Head of caudate nucleus (tissue), 42 donors: ENCODE measurements at regions not wholly inside any gene's neighbourhood (a gene's known extent, or its start where the extent isn't known, plus 50 kb on each side); places are given as distances from the start of the nearest gene placed in this dataset.
"Not testable (repeated sequence)": the region's sequence is repeated elsewhere in the genome, so short reads cannot be mapped to it uniquely, and the experiment has no call there.

Experiments used
- DNase-seq, 42 donors: peaks; one replicate each; pipeline versions ENCODE4 v3.0.0 to v3.0.0-alpha.2; 2020 to 2021; ENCODE audit warnings: mixed read lengths in 7 of 42
- intact Hi-C: fragments of 100-400 bp; cut with DNase I; formaldehyde crosslinking; loops from one replicate; pipeline ENCODE4 v1.15.0; 2022

- intact Hi-C loops = no loop called here
- no peak for DNase-seq
These were observed 173.9 kb upstream of the TBL1XR1 start for GRCh38 chr3:177371146-177371545.

DNA sequence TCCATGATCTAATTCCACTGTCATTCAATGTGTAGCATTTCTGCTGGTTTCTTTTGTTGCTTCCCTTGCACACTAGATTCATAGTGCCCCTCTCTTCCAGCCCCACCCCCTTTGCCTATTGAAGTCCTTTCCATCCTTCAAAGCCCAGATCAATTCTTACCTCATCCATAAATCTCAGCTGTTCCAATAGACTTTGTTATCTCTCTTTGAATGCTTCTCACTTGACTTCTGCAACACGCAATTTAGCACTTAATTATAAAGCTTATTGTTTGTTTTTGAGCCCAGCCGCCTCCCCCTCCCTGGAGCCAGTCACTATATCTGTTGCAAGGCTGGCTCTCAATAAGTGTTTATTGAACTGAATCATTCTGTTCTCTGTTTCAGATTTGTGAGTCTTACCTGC, 174.6 kb upstream of the TBL1XR1 start:
- intact Hi-C loops = no loop called here

DNA sequence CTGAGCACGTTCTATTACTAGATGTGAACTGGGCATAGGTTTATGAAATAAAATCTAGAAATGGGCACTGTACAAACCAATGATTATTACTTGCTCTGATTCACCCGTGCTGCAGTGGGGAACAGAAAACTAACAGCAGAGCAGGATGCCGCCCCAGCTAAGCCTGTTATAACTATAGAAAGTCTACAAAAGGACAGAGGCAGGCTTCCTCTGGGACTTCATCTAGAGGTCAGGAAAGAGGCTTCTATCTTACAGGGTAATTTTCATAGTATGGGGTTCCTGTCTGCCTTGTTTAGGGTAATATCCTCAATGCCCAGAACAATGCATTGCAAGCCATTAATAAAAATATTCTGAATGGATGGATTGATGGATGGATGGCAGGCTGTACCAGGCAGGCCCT, 177.0 kb upstream of the TBL1XR1 start:
- intact Hi-C loops = no loop called here
- DNase-seq = no peak

More for the DNA sequence above, 174.6 kb upstream of the TBL1XR1 start:
- DNase-seq = no peak

GRCh38 chr3:177375316-177375715, 178.0 kb upstream of the TBL1XR1 start:
- intact Hi-C loops = no loop called here
- DNase-seq = no peak

- no peak for DNase-seq
- intact Hi-C loops = no loop called here
These were observed 179.9 kb upstream of the TBL1XR1 start for GRCh38 chr3:177377166-177377565.

GRCh38 chr3:177378168-177378567, 180.9 kb upstream of the TBL1XR1 start:
- intact Hi-C loops = no loop called here
- peak in 1 of 42 donors; percentile 12 for DNase-seq

DNA sequence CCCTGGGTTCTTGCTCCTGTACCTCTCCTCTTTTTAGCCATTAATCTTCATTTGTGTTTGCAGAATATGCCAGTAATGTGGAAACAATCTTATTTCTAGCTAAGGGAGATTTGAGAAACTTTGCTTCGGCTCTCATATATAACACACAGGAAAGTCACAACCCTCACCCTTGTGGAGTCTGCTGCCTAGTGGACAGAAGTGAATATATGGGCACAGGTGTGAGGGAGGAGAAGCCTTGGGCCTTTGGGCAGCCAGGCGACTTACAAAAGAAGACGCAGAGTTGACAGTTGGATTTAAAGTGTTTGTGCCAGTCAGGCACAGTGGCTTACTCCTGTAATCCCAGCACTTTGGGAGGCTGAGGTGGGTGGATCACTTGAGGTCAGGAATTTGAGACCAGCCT, 181.8 kb upstream of the TBL1XR1 start:
- peak in 1 of 42 donors; percentile 9 for DNase-seq
- intact Hi-C loops = no loop called here

GRCh38 chr3:177381070-177381469, 183.8 kb upstream of the TBL1XR1 start:
- DNase-seq = no peak

GRCh38 chr3:177382944-177383343, 185.7 kb upstream of the TBL1XR1 start:
- intact Hi-C loops = no loop called here
- no peak for DNase-seq

More at GRCh38 chr3:177381070-177381469, 183.8 kb upstream of the TBL1XR1 start:
- intact Hi-C loops = no loop called here

GRCh38 chr3:177385186-177385585, 187.9 kb upstream of the TBL1XR1 start:
- DNase-seq = no peak
- intact Hi-C loops = no loop called here

DNA sequence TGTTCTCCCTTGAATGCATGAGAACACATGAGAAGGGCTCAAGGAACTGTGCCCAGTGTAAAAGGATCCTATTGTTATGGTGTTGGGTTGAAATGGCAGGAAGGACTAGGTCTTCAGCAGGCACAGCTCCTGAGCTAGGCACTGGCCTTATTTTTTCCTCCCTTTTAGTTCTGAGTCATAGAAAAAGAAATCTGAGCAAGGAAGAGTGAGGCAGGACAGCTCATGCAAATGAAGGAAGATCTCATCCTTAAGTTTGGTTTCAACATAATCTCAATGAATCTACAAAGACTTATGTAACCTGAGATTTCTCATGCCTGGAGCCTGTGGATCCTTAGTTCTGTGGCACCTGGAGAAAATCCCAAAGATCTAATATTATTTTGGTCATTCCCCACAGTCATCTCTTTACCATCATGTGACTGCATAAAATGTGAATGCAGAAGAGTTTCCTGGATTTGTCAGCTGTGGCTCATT, 188.6 kb upstream of the TBL1XR1 start:
- intact Hi-C loops = no loop called here
- no peak for DNase-seq

- intact Hi-C loops = no loop called here
- DNase-seq = no peak
These were observed 190.9 kb upstream of the TBL1XR1 start for GRCh38 chr3:177388209-177388608.

- DNase-seq, intact Hi-C loops: not testable (repeated sequence)
These were observed 197.1 kb upstream of the TBL1XR1 start for GRCh38 chr3:177394231-177395024.

- no peak for DNase-seq
- intact Hi-C loops = no loop called here
These were observed 199.5 kb upstream of the TBL1XR1 start for GRCh38 chr3:177396733-177397132.

DNA sequence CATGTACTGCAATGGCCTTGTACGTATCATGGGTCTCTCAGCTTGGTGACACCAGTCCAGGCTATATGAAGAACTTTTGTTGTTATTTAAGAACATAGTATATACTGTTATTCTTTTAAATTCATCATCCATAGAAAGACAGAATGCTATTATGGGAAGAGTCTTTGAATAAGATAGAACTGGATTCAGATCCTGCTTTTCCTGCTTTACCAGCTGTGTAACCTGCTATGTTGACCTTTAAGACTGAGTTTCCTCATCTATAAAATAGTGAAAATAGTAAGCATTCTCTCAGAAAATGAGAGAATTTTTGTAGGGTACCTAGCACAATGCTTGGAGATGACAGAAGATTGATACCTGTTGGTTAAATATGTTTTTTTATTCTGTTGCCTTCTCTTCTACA, 204.1 kb upstream of the TBL1XR1 start:
- intact Hi-C loops = no loop called here
- no peak for DNase-seq

DNA sequence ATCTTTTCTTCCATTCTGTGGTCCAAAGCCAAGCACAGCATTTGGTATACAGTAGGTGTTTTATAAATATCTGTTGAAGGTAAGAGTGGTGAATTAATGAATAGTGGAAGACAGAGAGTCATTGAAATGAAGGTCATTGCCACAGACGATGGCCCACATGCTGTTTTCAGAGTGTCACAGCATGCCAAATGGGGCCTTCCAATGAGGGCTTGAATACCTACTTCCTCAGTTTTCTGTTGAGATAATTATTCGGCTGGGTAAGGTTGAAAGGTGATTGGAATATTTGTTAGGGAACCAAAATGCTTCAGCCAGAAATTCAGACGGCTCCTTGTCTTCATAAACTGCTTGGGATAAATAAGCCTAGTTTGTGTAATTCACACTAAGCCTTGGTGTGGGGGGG, 205.3 kb upstream of the TBL1XR1 start:
- intact Hi-C loops = no loop called here
- DNase-seq = no peak

DNA sequence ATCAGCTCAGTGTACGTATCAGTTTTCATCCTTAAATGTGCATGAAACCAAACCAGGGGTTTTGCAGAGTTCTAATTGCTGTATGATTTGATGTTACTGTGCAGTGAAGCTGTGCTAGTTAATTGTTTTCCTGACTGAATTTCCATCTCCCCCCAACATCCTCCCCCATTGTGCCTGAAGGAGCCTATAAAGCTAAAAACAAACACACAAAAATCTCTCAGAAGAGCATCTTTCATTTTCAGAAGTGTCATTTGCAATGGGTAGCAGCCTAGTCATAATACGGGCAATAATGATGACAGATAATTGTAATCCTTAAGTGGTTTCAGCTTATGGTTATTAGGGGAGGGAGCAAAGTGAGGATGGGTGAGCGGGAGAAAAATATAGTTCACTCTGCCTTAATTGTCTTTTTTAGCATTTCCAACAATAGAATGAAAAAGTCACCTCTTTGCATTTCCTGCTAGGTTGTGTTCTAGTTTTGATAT, 207.9 kb upstream of the TBL1XR1 start:
- intact Hi-C loops = no loop called here
- no peak for DNase-seq

DNA sequence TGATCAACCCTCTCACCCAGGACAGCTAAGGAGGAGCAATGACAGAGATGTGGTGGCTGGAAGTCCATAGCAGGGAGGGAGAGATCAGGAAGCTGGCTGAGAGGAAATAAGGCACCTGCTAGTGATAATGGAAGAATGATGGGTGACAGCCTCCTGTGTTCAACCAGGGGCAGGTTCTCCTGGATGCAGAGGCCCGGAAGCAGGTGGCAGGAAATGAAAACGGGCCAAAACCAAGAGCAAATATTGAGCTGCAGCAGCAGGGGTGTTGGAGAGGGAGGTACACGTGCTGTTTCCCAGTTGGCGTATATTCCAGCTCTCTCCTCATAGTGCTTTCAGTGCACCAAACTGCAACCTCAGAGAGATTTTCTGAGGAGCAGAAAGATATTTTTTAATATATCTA, 213.4 kb upstream of the TBL1XR1 start:
- intact Hi-C loops = no loop called here
- no peak for DNase-seq

DNA sequence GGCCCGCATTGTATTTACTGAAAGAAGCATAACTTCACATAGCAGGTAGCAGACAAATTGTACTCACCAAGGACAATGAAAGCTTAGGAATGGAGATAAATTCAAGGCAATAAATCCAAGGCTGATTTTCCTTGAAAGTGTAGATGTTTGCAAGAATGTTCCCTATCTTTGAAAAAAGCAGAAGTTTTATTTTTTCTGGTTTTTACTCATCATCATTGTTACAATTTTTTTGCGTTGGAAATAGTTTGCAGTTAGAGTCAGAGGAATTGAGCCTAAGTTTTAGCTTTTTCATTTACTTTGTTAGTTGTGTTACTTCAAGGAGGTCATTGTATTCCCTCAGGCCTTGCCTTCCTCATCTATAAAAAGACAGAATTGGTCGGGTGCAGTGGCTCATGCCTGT, 213.9 kb upstream of the TBL1XR1 start:
- intact Hi-C loops = no loop called here
- DNase-seq = no peak

DNA sequence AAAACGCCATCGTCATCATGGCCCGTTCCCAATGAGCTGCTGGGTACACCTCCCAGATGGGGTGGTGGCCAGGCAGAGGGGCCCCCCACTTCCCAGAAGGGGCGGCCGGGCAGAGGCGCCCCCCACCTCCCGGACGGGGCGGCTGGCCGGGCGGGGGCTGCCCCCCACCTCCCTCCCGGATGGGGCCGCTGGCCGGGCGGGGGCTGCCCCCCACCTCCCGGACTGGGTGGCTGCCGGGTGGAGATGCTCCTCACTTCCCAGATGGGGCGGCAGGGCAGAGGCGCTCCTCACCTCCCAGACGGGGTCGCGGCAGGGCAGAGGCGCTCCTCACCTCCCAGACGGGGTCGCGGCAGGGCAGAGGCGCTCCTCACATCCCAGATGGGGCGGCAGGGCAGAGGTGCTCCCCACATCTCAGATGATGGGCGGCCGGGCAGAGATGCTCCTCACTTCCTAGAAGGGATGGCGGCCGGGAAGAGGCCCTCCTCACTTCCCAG, 215.4 kb upstream of the TBL1XR1 start:
- intact Hi-C loops, DNase-seq: not testable (repeated sequence)

DNA sequence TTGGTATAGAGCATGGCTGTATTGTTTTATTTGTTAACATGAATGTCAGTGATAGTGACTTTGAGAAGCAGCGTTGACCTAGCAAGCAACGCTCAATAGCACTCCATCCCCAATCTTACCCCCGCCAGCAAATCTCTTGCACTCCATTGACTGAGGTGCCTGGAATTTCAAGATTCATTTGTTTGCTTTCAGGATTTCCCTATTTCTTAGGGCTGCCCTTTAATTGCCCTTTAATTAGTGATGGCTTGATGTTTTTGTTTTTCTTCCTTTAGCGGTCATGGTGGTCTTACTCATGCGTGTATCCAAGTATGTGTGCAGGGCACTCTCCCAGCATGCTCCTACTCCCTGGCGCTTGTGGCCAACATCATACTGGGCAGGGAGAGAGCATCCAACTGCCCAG, 216.8 kb upstream of the TBL1XR1 start:
- intact Hi-C loops = no loop called here
- no peak for DNase-seq
